ENCODE measurements at regions not wholly inside any gene's neighbourhood (a gene's known extent, or its start where the extent isn't known, plus 50 kb on each side); places are given as distances from the start of the nearest gene placed in this dataset.

GRCh38 chr15:69930754-69931153 is 167.0 kb downstream of the TLE3 start:
- WGBS, 2 donors: 94% methylated on average over 5 of the region's 5 CpGs
- Histone ChIP-seq H3K4me1 (no peaks in the 10 kb centered on the region), H3K36me3 (no peaks in the 10 kb centered on the region), H3K27me3 (no peaks in the 10 kb centered on the region), H3K9me3 (peaks cover 0 to 8% (median 0%) of the 10 kb centered on the region in 4 donors), H3K27ac (no peak overlapping the region), H3K4me3 (no peak overlapping the region)
- intact Hi-C loops (cut with DNase I): no loop called here
- TF ChIP-seq POLR2AphosphoS5 (IDR thresholded peaks at IDR 0.05): no peak
- TF ChIP-seq, protein P1, sequence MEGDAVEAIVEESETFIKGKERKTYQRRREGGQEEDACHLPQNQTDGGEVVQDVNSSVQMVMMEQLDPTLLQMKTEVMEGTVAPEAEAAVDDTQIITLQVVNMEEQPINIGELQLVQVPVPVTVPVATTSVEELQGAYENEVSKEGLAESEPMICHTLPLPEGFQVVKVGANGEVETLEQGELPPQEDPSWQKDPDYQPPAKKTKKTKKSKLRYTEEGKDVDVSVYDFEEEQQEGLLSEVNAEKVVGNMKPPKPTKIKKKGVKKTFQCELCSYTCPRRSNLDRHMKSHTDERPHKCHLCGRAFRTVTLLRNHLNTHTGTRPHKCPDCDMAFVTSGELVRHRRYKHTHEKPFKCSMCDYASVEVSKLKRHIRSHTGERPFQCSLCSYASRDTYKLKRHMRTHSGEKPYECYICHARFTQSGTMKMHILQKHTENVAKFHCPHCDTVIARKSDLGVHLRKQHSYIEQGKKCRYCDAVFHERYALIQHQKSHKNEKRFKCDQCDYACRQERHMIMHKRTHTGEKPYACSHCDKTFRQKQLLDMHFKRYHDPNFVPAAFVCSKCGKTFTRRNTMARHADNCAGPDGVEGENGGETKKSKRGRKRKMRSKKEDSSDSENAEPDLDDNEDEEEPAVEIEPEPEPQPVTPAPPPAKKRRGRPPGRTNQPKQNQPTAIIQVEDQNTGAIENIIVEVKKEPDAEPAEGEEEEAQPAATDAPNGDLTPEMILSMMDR (IDR thresholded peaks at IDR 0.05): no peak
- TF ChIP-seq EP300 (IDR thresholded peaks at IDR 0.05): no peak
- TF ChIP-seq POLR2A (IDR thresholded peaks at IDR 0.05): no peak
- DNase-seq: no peak

- Histone ChIP-seq H3K36me3 (no peaks in the 10 kb centered on the region), H3K27me3 (no peaks in the 10 kb centered on the region), H3K9me3 (peaks cover 0 to 11% (median 0%) of the 10 kb centered on the region in 4 donors), H3K4me3 (no peak overlapping the region), H3K27ac (no peak overlapping the region), H3K4me1 (no peaks in the 10 kb centered on the region)
- TF ChIP-seq, protein P1 (IDR thresholded peaks at IDR 0.05): no peak
- TF ChIP-seq EP300 (IDR thresholded peaks at IDR 0.05): no peak
- TF ChIP-seq POLR2A (IDR thresholded peaks at IDR 0.05): no peak
- TF ChIP-seq POLR2AphosphoS5 (IDR thresholded peaks at IDR 0.05): no peak
- no peak for DNase-seq
- 91% methylated on average over 5 of the region's 5 CpGs for WGBS, 2 donors
- intact Hi-C loops (cut with DNase I): no loop called here
Measured at GRCh38 chr15:69931156-69931555, 166.6 kb downstream of the TLE3 start.

DNA sequence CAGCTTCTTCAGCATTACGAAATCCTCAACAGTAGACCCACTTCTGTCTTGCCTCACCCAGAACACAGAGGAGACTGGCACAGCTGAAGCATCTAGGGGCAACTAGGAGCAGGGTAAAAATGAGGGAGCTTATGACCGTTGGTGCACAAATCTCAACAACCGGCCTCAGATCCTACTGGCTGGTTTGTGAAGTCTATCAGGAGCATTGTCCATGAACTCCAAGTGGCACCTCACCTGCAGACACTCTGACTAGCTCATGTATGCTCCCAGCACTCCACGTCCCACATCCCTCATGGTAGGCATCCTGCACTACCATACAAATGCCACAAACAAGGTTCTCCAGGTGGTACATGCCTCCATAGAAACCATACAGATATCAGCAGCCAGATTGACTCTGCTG is 163.1 kb downstream of the TLE3 start:
- no peaks in the 10 kb centered on the region for H3K27me3 ChIP-seq
- H3K27ac ChIP-seq: no peak overlapping the region
- no peaks in the 10 kb centered on the region for H3K36me3 ChIP-seq
- no peaks in the 10 kb centered on the region for H3K4me1 ChIP-seq
- no peak overlapping the region for H3K4me3 ChIP-seq
- no peak for DNase-seq
- no peak for TF ChIP-seq EP300 (IDR thresholded peaks at IDR 0.05)
- TF ChIP-seq, protein P1 (IDR thresholded peaks at IDR 0.05): no peak
- TF ChIP-seq POLR2AphosphoS5 (IDR thresholded peaks at IDR 0.05): no peak
- TF ChIP-seq POLR2A (IDR thresholded peaks at IDR 0.05): no peak
- 87 to 89% methylated on average over 4 of the region's 4 CpGs for WGBS, 2 donors
- peaks cover 0 to 11% (median 0%) of the 10 kb centered on the region in 4 donors for H3K9me3 ChIP-seq
- intact Hi-C loops (cut with DNase I): no loop called here

GRCh38 chr15:69939513-69940440 is 157.9 kb downstream of the TLE3 start:
- intact Hi-C loops (cut with DNase I): no loop called here
- H3K4me1 ChIP-seq: no peaks in the 10 kb centered on the region
- H3K4me3 ChIP-seq: no peak overlapping the region
- H3K27ac ChIP-seq: no peak overlapping the region
- WGBS, 2 donors: 79 to 86% methylated on average over 7 of the region's 7 CpGs
- H3K36me3 ChIP-seq: no peaks in the 10 kb centered on the region
- peaks cover 0 to 6% (median 0%) of the 10 kb centered on the region in 4 donors for H3K9me3 ChIP-seq
- peaks cover 0 to 4% (median 0%) of the 10 kb centered on the region in 3 donors for H3K27me3 ChIP-seq
- no peak for DNase-seq
- TF ChIP-seq, protein P1 (IDR thresholded peaks at IDR 0.05): no peak
- TF ChIP-seq POLR2A (IDR thresholded peaks at IDR 0.05): no peak
- no peak for TF ChIP-seq EP300 (IDR thresholded peaks at IDR 0.05)
- no peak for TF ChIP-seq POLR2AphosphoS5 (IDR thresholded peaks at IDR 0.05)

All from sigmoid colon (tissue), 6 donors.